H9 (cell line): ENCODE measurements at regions not wholly inside any gene's neighbourhood (a gene's known extent, or its start where the extent isn't known, plus 50 kb on each side); places are given as distances from the start of the nearest gene placed in this dataset.

Experiments used
- DNase-seq: peaks from one replicate; pipeline ENCODE4 v3.0.0-alpha.2; 2017
- H2AFZ ChIP-seq: one replicate; pipeline ENCODE4 v1.6.1; 2013; ENCODE audit warnings: mild to moderate bottlenecking, low read length, control low read depth, moderate library complexity
- H2AK5ac ChIP-seq: 2 replicates; pipeline ENCODE4 v1.6.1; 2013; ENCODE audit warnings: low read length, control low read depth, mixed read lengths; ENCODE audit not compliant: insufficient read length
- H2BK120ac ChIP-seq: one replicate; pipeline ENCODE4 v1.6.1; 2013; ENCODE audit warnings: low read depth, mild to moderate bottlenecking, low read length, control low read depth, inconsistent platforms; ENCODE audit not compliant: poor library complexity, severe bottlenecking
- H2BK12ac ChIP-seq: 2 replicates; pipeline ENCODE4 v1.6.1; 2013; ENCODE audit warnings: low read length, control low read depth, mixed read lengths, low read depth; ENCODE audit not compliant: insufficient read length
- H2BK15ac ChIP-seq: 2 replicates; pipeline ENCODE4 v1.6.1; 2013; ENCODE audit warnings: low read depth, low read length, control low read depth
- H2BK20ac ChIP-seq: one replicate; pipeline ENCODE4 v1.6.1; 2013; ENCODE audit warnings: low read depth, mild to moderate bottlenecking, low read length, control low read depth, inconsistent platforms; ENCODE audit not compliant: poor library complexity, severe bottlenecking
- H2BK5ac ChIP-seq: 2 replicates; pipeline ENCODE4 v1.6.1; 2013; ENCODE audit warnings: low read length, control low read depth, mixed read lengths; ENCODE audit not compliant: insufficient read length
- H3K14ac ChIP-seq: 2 replicates; pipeline ENCODE4 v1.6.1; 2013; ENCODE audit warnings: low read length, control low read depth; ENCODE audit not compliant: insufficient read depth
- H3K18ac ChIP-seq: 2 replicates; pipeline ENCODE4 v1.6.1; 2013; ENCODE audit warnings: low read depth, mild to moderate bottlenecking, mixed read lengths, low read length, control low read depth; ENCODE audit not compliant: insufficient read length
- H3K23ac ChIP-seq: 2 replicates; pipeline ENCODE4 v1.6.1; 2013; ENCODE audit warnings: low read length, control low read depth, mixed read lengths, low read depth; ENCODE audit not compliant: insufficient read length
- H3K23me2 ChIP-seq: 2 replicates; pipeline ENCODE4 v1.6.1; 2013; ENCODE audit warnings: low read depth, mild to moderate bottlenecking, mixed read lengths, low read length, control low read depth; ENCODE audit not compliant: insufficient read length, poor library complexity, severe bottlenecking
- H3K27ac ChIP-seq: 2 replicates; pipeline ENCODE4 v1.5.1; 2013; ENCODE audit warnings: low read length, control low read depth, mixed read lengths, low read depth; ENCODE audit not compliant: insufficient read length
- H3K27me3 ChIP-seq: 2 replicates; pipeline ENCODE4 v1.6.1; 2013; ENCODE audit warnings: low read length, control low read depth, inconsistent platforms; ENCODE audit not compliant: insufficient read depth
- H3K4ac ChIP-seq: 2 replicates; pipeline ENCODE4 v1.6.1; 2013; ENCODE audit warnings: low read depth, mild to moderate bottlenecking, control low read depth, inconsistent platforms, low read length, moderate library complexity
- H3K4me1 ChIP-seq: 2 replicates; pipeline ENCODE4 v1.6.1; 2013; ENCODE audit warnings: low read length, control low read depth, inconsistent platforms; ENCODE audit not compliant: insufficient read depth
- H3K4me2 ChIP-seq: 2 replicates; pipeline ENCODE4 v1.6.1; 2013; ENCODE audit warnings: low read length, control low read depth, mixed read lengths; ENCODE audit not compliant: insufficient read length, insufficient read depth
- H3K56ac ChIP-seq: 2 replicates; pipeline ENCODE4 v1.6.1; 2013; ENCODE audit warnings: low read depth, mild to moderate bottlenecking, mixed read lengths, low read length, control low read depth; ENCODE audit not compliant: insufficient read length
- H3K79me1 ChIP-seq: 2 replicates; pipeline ENCODE4 v1.6.1; 2013; ENCODE audit warnings: low read depth, mild to moderate bottlenecking, moderate library complexity, low read length, control low read depth, inconsistent platforms; ENCODE audit not compliant: insufficient read depth, poor library complexity, severe bottlenecking
- H3K79me2 ChIP-seq: 2 replicates; pipeline ENCODE4 v1.6.1; 2013; ENCODE audit warnings: low read length, control low read depth, inconsistent platforms; ENCODE audit not compliant: insufficient read depth
- H3K9ac ChIP-seq: 2 replicates; pipeline ENCODE4 v1.6.1; 2013; ENCODE audit warnings: low read length, control low read depth, mixed read lengths; ENCODE audit not compliant: insufficient read length; ENCODE audit errors: extremely low read depth
- H3K9me3 ChIP-seq: one replicate; pipeline ENCODE4 v1.6.1; 2013; ENCODE audit warnings: low read depth, low read length, inconsistent platforms; ENCODE audit not compliant: control insufficient read depth
- H3T11ph ChIP-seq: one replicate; pipeline ENCODE4 v1.6.1; 2013; ENCODE audit warnings: mild to moderate bottlenecking, low read length, control low read depth, inconsistent platforms
- H4K20me1 ChIP-seq: one replicate; pipeline ENCODE4 v1.6.1; 2013; ENCODE audit not compliant: control insufficient read depth, insufficient read length, insufficient read depth
- H4K5ac ChIP-seq: 2 replicates; pipeline ENCODE4 v1.6.1; 2013; ENCODE audit warnings: low read depth, mild to moderate bottlenecking, mixed read lengths, low read length, control low read depth; ENCODE audit not compliant: insufficient read length
- H4K8ac ChIP-seq: replicated peaks from 2 replicates; pipeline ENCODE4 v1.6.1; 2013; ENCODE audit warnings: low read length, control low read depth, mixed read lengths, low read depth; ENCODE audit not compliant: insufficient read length
- H4K91ac ChIP-seq: 2 replicates; pipeline ENCODE4 v1.6.1; 2013; ENCODE audit warnings: low read depth, mild to moderate bottlenecking, moderate library complexity, mixed read lengths, low read length, control low read depth; ENCODE audit not compliant: insufficient read length
- H3K27ac Mint-ChIP-seq, 3 experiments: 2 replicates in 2 of 3; 3 replicates in 1 of 3; pipeline ENCODE4 v1.8.0; 2020 to 2021; ENCODE audit warnings: mixed read lengths in 3 of 3, mild to moderate bottlenecking in 1 of 3, moderate library complexity in 1 of 3
- H3K27me3 Mint-ChIP-seq: 2 replicates; pipeline ENCODE4 v1.8.0; 2021; ENCODE audit warnings: low read depth, mild to moderate bottlenecking, moderate library complexity, mixed read lengths
- H3K36me3 Mint-ChIP-seq, 3 experiments: 2 replicates in 2 of 3; 3 replicates in 1 of 3; pipeline ENCODE4 v1.8.0; 2020 to 2021; ENCODE audit warnings: low read depth in 3 of 3, mixed read lengths in 3 of 3; ENCODE audit not compliant: insufficient read depth in 1 of 3
- H3K4me1 Mint-ChIP-seq, 2 experiments: 2 replicates each; pipeline ENCODE4 v1.8.0; 2020; ENCODE audit warnings: mixed read lengths in 2 of 2
- H3K4me3 Mint-ChIP-seq, 2 experiments: 2 replicates in 1 of 2; 3 replicates in 1 of 2; pipeline ENCODE4 v1.8.0; 2020 to 2021; ENCODE audit warnings: mild to moderate bottlenecking in 2 of 2, mixed read lengths in 2 of 2, moderate library complexity in 1 of 2
- H3K9me3 Mint-ChIP-seq, 2 experiments: 2 replicates in 1 of 2; 3 replicates in 1 of 2; pipeline ENCODE4 v1.8.0; 2020; ENCODE audit warnings: mild to moderate bottlenecking in 2 of 2, mixed read lengths in 2 of 2, moderate library complexity in 1 of 2
- WGBS: extraction: QIAGEN DNeasy Blood & Tissue Kit; methylation state at CpG from one replicate; pipeline ENCODE4 v1.1.7; 2013; ENCODE audit warnings: missing lambda C conversion rate, low lambda C conversion rate, mixed read lengths; ENCODE audit not compliant: insufficient read length; ENCODE audit errors: extremely low coverage; 5-methylcytosine and 5-hydroxymethylcytosine counted together
- TF ChIP-seq, protein P1 (sequence below): fragments of 200-600 bp; sonication (generic); conservative IDR thresholded peaks from 3 replicates; pipeline ENCODE4 v1.8.0; 2021; ENCODE audit warnings: antibody characterized with exemption, mild to moderate bottlenecking

DNA sequence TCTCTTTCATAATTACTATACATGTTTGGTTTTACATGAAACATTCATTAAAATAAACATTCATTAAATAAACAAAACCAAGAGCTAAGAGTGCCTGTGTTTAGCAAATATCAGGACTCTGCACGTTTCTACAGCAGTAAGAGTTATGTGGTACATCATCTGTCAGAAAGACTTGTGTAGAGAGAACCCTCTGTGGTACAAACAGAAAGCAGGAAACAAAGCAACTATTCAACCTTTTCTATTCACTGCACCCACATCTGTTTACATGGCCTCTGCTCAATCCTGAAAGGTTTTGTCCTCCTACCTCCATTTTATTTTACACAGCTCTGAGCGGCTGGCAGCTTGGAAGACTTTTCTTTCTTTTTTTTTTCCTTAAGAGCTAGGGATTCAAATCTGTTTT is 90.7 kb upstream of the PCDH18 start:
- H2BK5ac ChIP-seq = no peak overlapping the region
- H3K27ac ChIP-seq = no peak overlapping the region
- H3T11ph ChIP-seq = no peak overlapping the region
- no CpG with 5 or more reads among the region's 2 CpGs for WGBS
- no peaks in the 10 kb centered on the region for H4K20me1 ChIP-seq
- no peak overlapping the region for H2BK20ac ChIP-seq
- H3K4ac ChIP-seq = no peak overlapping the region
- peaks cover 2% of the 10 kb centered on the region; the same call in 1 of the 2 replicates for H3K4me1 ChIP-seq
- no peaks in the 10 kb centered on the region for H3K27me3 Mint-ChIP-seq
- H2BK15ac ChIP-seq = no peak overlapping the region
- H3K56ac ChIP-seq = no peak overlapping the region
- no peak overlapping the region for H3K9ac ChIP-seq
- no peaks in the 10 kb centered on the region for H3K9me3 Mint-ChIP-seq
- no peak for DNase-seq
- H3K27ac Mint-ChIP-seq = peak overlapping the region; percentile 26 to 53 (median 48); a peak in 2 of 7 replicates
- H3K4me3 Mint-ChIP-seq = no peak overlapping the region
- no peak overlapping the region for H3K23ac ChIP-seq
- H2AFZ ChIP-seq = peak overlapping the region; percentile 56
- no peak overlapping the region for H2BK12ac ChIP-seq
- H3K4me2 ChIP-seq = no peak overlapping the region
- H4K8ac ChIP-seq = no peak overlapping the region
- no peak overlapping the region for H2AK5ac ChIP-seq
- TF ChIP-seq, protein P1, sequence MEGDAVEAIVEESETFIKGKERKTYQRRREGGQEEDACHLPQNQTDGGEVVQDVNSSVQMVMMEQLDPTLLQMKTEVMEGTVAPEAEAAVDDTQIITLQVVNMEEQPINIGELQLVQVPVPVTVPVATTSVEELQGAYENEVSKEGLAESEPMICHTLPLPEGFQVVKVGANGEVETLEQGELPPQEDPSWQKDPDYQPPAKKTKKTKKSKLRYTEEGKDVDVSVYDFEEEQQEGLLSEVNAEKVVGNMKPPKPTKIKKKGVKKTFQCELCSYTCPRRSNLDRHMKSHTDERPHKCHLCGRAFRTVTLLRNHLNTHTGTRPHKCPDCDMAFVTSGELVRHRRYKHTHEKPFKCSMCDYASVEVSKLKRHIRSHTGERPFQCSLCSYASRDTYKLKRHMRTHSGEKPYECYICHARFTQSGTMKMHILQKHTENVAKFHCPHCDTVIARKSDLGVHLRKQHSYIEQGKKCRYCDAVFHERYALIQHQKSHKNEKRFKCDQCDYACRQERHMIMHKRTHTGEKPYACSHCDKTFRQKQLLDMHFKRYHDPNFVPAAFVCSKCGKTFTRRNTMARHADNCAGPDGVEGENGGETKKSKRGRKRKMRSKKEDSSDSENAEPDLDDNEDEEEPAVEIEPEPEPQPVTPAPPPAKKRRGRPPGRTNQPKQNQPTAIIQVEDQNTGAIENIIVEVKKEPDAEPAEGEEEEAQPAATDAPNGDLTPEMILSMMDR = no peak
- H3K79me1 ChIP-seq = no peaks in the 10 kb centered on the region
- H3K14ac ChIP-seq = no peak overlapping the region
- no peaks in the 10 kb centered on the region for H3K79me2 ChIP-seq
- H3K4me1 Mint-ChIP-seq = peaks cover 4 to 9% of the 10 kb centered on the region in 2 experiments
- no peak overlapping the region for H4K91ac ChIP-seq
- H2BK120ac ChIP-seq = no peak overlapping the region
- H4K5ac ChIP-seq = no peak overlapping the region
- no peaks in the 10 kb centered on the region for H3K23me2 ChIP-seq
- H3K18ac ChIP-seq = no peak overlapping the region
- no peaks in the 10 kb centered on the region for H3K9me3 ChIP-seq
- no peaks in the 10 kb centered on the region for H3K36me3 Mint-ChIP-seq
- H3K27me3 ChIP-seq = no peaks in the 10 kb centered on the region
